ENCODE measurements at regions not wholly inside any gene's neighbourhood (a gene's known extent, or its start where the extent isn't known, plus 50 kb on each side); places are given as distances from the start of the nearest gene placed in this dataset.

- TF ChIP-seq MAX (IDR thresholded peaks at IDR 0.05) (no peak), REST (IDR thresholded peaks at IDR 0.05) (no peak), HNF4G (IDR thresholded peaks at IDR 0.05) (no peak), JUND (IDR thresholded peaks at IDR 0.05) (no peak), ZBTB33 (IDR thresholded peaks at IDR 0.05) (no peak), YY1 (IDR thresholded peaks at IDR 0.05) (no peak), ATF3 (IDR thresholded peaks at IDR 0.05) (no peak), EGR1 (IDR thresholded peaks at IDR 0.05; ENCODE audit: low read depth in 2 of 2) (no peak), TAF1 (conservative IDR thresholded peaks at IDR 0.05) (no peak), SP1 (IDR thresholded peaks at IDR 0.05) (no peak), HNF4A (conservative IDR thresholded peaks at IDR 0.05) (no peak), GABPA (IDR thresholded peaks at IDR 0.05 in 1 of 2, conservative IDR thresholded peaks at IDR 0.05 in 1 of 2) (no peak), CTCF (IDR thresholded peaks at IDR 0.05; ENCODE audit: low read depth, low read length, missing input control) (no peak), FOXA2 (IDR thresholded peaks at IDR 0.05) (no peak), RAD21 (IDR thresholded peaks at IDR 0.05) (no peak), RXRA (IDR thresholded peaks at IDR 0.05) (no peak), NR2F2 (IDR thresholded peaks at IDR 0.05) (no peak), FOXA1 (IDR thresholded peaks at IDR 0.05) (no peak)
- Histone ChIP-seq H3K27me3 (ENCODE audit: control insufficient read depth in 4 of 4, insufficient read depth in 4 of 4, low read length in 3 of 4) (no peaks in the 10 kb centered on the region), H3K36me3 (ENCODE audit: control insufficient read depth in 4 of 4, insufficient read depth in 3 of 4, low read depth in 1 of 4, low read length in 3 of 4) (no peaks in the 10 kb centered on the region), H3K9ac (ENCODE audit: low read depth in 1 of 2, low read length in 2 of 2) (no peak overlapping the region), H3K4me1 (ENCODE audit: control insufficient read depth in 4 of 4, insufficient read depth in 4 of 4, low read length in 3 of 4) (no peaks in the 10 kb centered on the region), H3K9me3 (ENCODE audit: control insufficient read depth in 4 of 4, low read length in 3 of 4) (peaks cover 0 to 1% (median 0%) of the 10 kb centered on the region in 4 donors), H3K4me3 (ENCODE audit: low read depth in 1 of 3, low read length in 3 of 3) (no peak overlapping the region), H3K27ac (ENCODE audit: low read depth in 1 of 2, low read length in 2 of 2) (no peak overlapping the region)
- DNase-seq (ENCODE audit: low spot score) = no peak
- 93% methylated on average over 3 of the region's 3 CpGs for WGBS
Measured at GRCh38 chr1:96072021-96072420, 649.6 kb upstream of the PTBP2 start.

Measured in liver (tissue), 8 donors.